ENCODE measurements at regions not wholly inside any gene's neighbourhood (a gene's known extent, or its start where the extent isn't known, plus 50 kb on each side); places are given as distances from the start of the nearest gene placed in this dataset.

- DNase-seq = no peak
Measured at GRCh38 chr17:17419166-17419565, 57.6 kb upstream of the MED9 start.

- DNase-seq = no peak
Measured at GRCh38 chr17:17419631-17420030, 57.2 kb upstream of the MED9 start.

GRCh38 chr17:17420082-17420481 is 56.7 kb upstream of the MED9 start:
- no peak for DNase-seq

- no peak for DNase-seq
Measured at GRCh38 chr17:17420561-17421269, 56.1 kb upstream of the MED9 start.

- DNase-seq = no peak
Measured at GRCh38 chr17:17421346-17422216, 55.2 kb upstream of the MED9 start.

GRCh38 chr17:17422217-17422610 is 54.6 kb upstream of the MED9 start:
- DNase-seq = no peak

GRCh38 chr17:17422641-17423040 is 54.2 kb upstream of the MED9 start:
- DNase-seq = no peak

- no peak for DNase-seq
Measured at GRCh38 chr17:17423656-17424055, 53.1 kb upstream of the MED9 start.

- no peak for DNase-seq
Measured at GRCh38 chr17:17424552-17424951, 52.2 kb upstream of the MED9 start.

- DNase-seq = no peak
Measured at GRCh38 chr17:17425005-17425404, 51.8 kb upstream of the MED9 start.

- no peak for DNase-seq
Measured at GRCh38 chr17:17425591-17425990, 51.2 kb upstream of the MED9 start.

- no peak for DNase-seq
Measured at GRCh38 chr17:17426184-17426583, 50.6 kb upstream of the MED9 start.
